Caco-2 (cell line): ENCODE measurements at regions not wholly inside any gene's neighbourhood (a gene's known extent, or its start where the extent isn't known, plus 50 kb on each side); places are given as distances from the start of the nearest gene placed in this dataset.

Experiments
- BruUV-seq: library from RNA; stranded (reverse); fragments of 400-500 nt; replicated peaks from 2 replicates; lab custom pipeline; 2021; lab: Mats Ljungman, UMichigan
- CTCF ChIA-PET: fragments of 300-600 bp; sonication (Branson Sonifier 250); formaldehyde crosslinking; loops from one replicate; lab custom pipeline; 2022; ENCODE audit warnings: antibody characterized with exemption; lab: Charles Lee
- POLR2A ChIA-PET: fragments of 300-600 bp; sonication (Branson Sonifier 250); formaldehyde crosslinking; loops from one replicate; lab custom pipeline; 2022; ENCODE audit warnings: antibody characterized with exemption; lab: Charles Lee
- DNase-seq, 2 experiments: peaks; one replicate each; pipeline versions ENCODE4 v3.0.0 to v3.0.0-alpha.2; 2020 to 2022
- H3K27me3 ChIP-seq: replicated peaks from 2 replicates; pipeline ENCODE4 v1.6.0; 2011; ENCODE audit warnings: low read length; ENCODE audit not compliant: control insufficient read depth, insufficient read depth
- H3K36me3 ChIP-seq: 2 replicates; pipeline ENCODE4 v1.5.1; 2011; ENCODE audit warnings: low read length; ENCODE audit not compliant: control insufficient read depth, insufficient read depth
- H3K4me1 ChIP-seq: fragments of 250-450 bp; sonication (Bioruptor Pico); 2 replicates; pipeline ENCODE4 v1.5.1; 2020; ENCODE audit warnings: mild to moderate bottlenecking
- H3K4me3 ChIP-seq: 2 replicates; pipeline ENCODE4 v1.5.1; 2011; ENCODE audit warnings: low read depth, mild to moderate bottlenecking, control low read depth, low read length
- H3K9me3 ChIP-seq: fragments of 250-450 bp; sonication (Bioruptor Pico); 2 replicates; pipeline ENCODE4 v1.5.1; 2020; ENCODE audit warnings: mild to moderate bottlenecking, moderate library complexity
- H3K27ac Mint-ChIP-seq: one replicate; pipeline ENCODE4 v1.8.0; 2022; ENCODE audit warnings: mixed read lengths; ENCODE audit not compliant: unreplicated experiment
- H3K27me3 Mint-ChIP-seq: one replicate; pipeline ENCODE4 v1.8.0; 2022; ENCODE audit warnings: mixed read lengths; ENCODE audit not compliant: insufficient read depth, unreplicated experiment
- H3K36me3 Mint-ChIP-seq: one replicate; pipeline ENCODE4 v1.8.0; 2022; ENCODE audit warnings: mild to moderate bottlenecking, mixed read lengths; ENCODE audit not compliant: insufficient read depth, unreplicated experiment
- H3K4me1 Mint-ChIP-seq: one replicate; pipeline ENCODE4 v1.8.0; 2022; ENCODE audit warnings: low read depth, mixed read lengths; ENCODE audit not compliant: unreplicated experiment
- H3K4me3 Mint-ChIP-seq: one replicate; pipeline ENCODE4 v1.8.0; 2022; ENCODE audit warnings: mild to moderate bottlenecking, moderate library complexity, mixed read lengths; ENCODE audit not compliant: unreplicated experiment
- H3K9me3 Mint-ChIP-seq: one replicate; pipeline ENCODE4 v1.8.0; 2022; ENCODE audit warnings: mixed read lengths; ENCODE audit not compliant: unreplicated experiment
- CTCF ChIP-seq, 2 experiments: fragments of 200-600 bp in 1 of 2; IDR thresholded peaks; 1 replicate in 1 of 2; 2 replicates in 1 of 2; pipeline versions ENCODE4 v1.5.1 to v1.8.0; 2011 to 2022; ENCODE audit warnings: antibody characterized with exemption in 1 of 2, control low read depth in 1 of 2, inconsistent platforms in 1 of 2, low read depth in 1 of 2, low read length in 1 of 2, mild to moderate bottlenecking in 1 of 2, moderate library complexity in 1 of 2; ENCODE audit not compliant: insufficient read depth in 1 of 2, severe bottlenecking in 1 of 2, unreplicated experiment in 1 of 2
- intact Hi-C: fragments of 100-400 bp; cut with micrococcal nuclease; formaldehyde crosslinking; loops from one replicate; pipeline ENCODE4 v1.10.0; 2022; ENCODE audit not compliant: unreplicated experiment

- H3K27ac Mint-ChIP-seq: no peak overlapping the region
- POLR2A ChIA-PET: no interaction called here
- no peak overlapping the region for H3K4me3 ChIP-seq
- no peaks in the 10 kb centered on the region for H3K4me1 ChIP-seq
- DNase-seq: no peak
- no peak overlapping the region for H3K4me3 Mint-ChIP-seq
- H3K36me3 Mint-ChIP-seq: no peaks in the 10 kb centered on the region
- no peaks in the 10 kb centered on the region for H3K4me1 Mint-ChIP-seq
- no peaks in the 10 kb centered on the region for H3K9me3 ChIP-seq
- H3K9me3 Mint-ChIP-seq: no peaks in the 10 kb centered on the region
- no peaks in the 10 kb centered on the region for H3K36me3 ChIP-seq
- TF ChIP-seq CTCF (IDR thresholded peaks at IDR 0.05; ENCODE audit: insufficient read depth in 1 of 2, low read depth in 1 of 2, low read length in 1 of 2, severe bottlenecking in 1 of 2, unreplicated experiment in 1 of 2): no peak
- no TSS peak for BruUV-seq
- H3K27me3 Mint-ChIP-seq: peaks cover 7% of the 10 kb centered on the region
- CTCF ChIA-PET: no interaction called here
- intact Hi-C loops: no loop called here
- H3K27me3 ChIP-seq: no peaks in the 10 kb centered on the region; the same call in 1 of the 2 replicates
Observed at GRCh38 chr12:107493135-107493494, 192.5 kb upstream of the PWP1 start.

- H3K4me1 Mint-ChIP-seq: no peaks in the 10 kb centered on the region
- H3K27me3 Mint-ChIP-seq: peaks cover 7% of the 10 kb centered on the region
- Histone ChIP-seq H3K36me3 (no peaks in the 10 kb centered on the region), H3K4me1 (no peaks in the 10 kb centered on the region), H3K27me3 (no peaks in the 10 kb centered on the region; the same call in 1 of the 2 replicates), H3K4me3 (no peak overlapping the region), H3K9me3 (no peaks in the 10 kb centered on the region)
- intact Hi-C loops: no loop called here
- DNase-seq: no peak
- H3K4me3 Mint-ChIP-seq: no peak overlapping the region
- no peak for TF ChIP-seq CTCF (IDR thresholded peaks at IDR 0.05; ENCODE audit: insufficient read depth in 1 of 2, low read depth in 1 of 2, low read length in 1 of 2, severe bottlenecking in 1 of 2, unreplicated experiment in 1 of 2)
- H3K36me3 Mint-ChIP-seq: no peaks in the 10 kb centered on the region
- no peaks in the 10 kb centered on the region for H3K9me3 Mint-ChIP-seq
- CTCF ChIA-PET: no interaction called here
- no TSS peak for BruUV-seq
- H3K27ac Mint-ChIP-seq: no peak overlapping the region
- POLR2A ChIA-PET: no interaction called here
Observed at GRCh38 chr12:107493666-107494065, 191.9 kb upstream of the PWP1 start.

DNA sequence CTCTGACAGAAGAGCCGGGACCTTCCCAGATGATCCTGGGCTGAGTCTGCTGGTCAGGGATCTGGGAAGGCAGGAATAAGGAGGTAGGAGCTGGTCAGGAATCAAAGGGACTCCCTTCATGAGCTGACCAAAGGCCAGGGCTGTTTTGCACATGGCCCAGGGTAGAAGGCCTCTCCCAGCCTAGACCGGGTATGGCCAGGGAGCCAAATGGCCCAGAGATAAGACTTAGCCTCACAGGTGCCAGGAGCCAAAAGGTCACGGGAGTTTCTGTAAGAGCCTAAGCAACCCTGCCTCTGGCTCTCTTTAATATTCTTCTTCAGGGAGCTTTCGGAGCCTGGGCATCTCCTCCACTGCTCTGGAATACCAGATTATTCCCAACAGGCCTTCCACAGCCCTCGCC is 191.3 kb upstream of the PWP1 start:
- TF ChIP-seq CTCF (IDR thresholded peaks at IDR 0.05; ENCODE audit: insufficient read depth in 1 of 2, low read depth in 1 of 2, low read length in 1 of 2, severe bottlenecking in 1 of 2, unreplicated experiment in 1 of 2): no peak

More for the DNA sequence above, 191.3 kb upstream of the PWP1 start:
- DNase-seq: no peak
- Mint-ChIP-seq H3K27me3 (peaks cover 7% of the 10 kb centered on the region), H3K4me3 (no peak overlapping the region), H3K36me3 (no peaks in the 10 kb centered on the region), H3K4me1 (no peaks in the 10 kb centered on the region), H3K9me3 (no peaks in the 10 kb centered on the region), H3K27ac (no peak overlapping the region)
- ChIA-PET CTCF (no interaction called here), POLR2A (no interaction called here)
- no peaks in the 10 kb centered on the region; the same call in 1 of the 2 replicates for H3K27me3 ChIP-seq
- no peaks in the 10 kb centered on the region for H3K9me3 ChIP-seq
- BruUV-seq: no TSS peak
- no peak overlapping the region for H3K4me3 ChIP-seq
- no peaks in the 10 kb centered on the region for H3K36me3 ChIP-seq
- intact Hi-C loops: no loop called here
- no peaks in the 10 kb centered on the region for H3K4me1 ChIP-seq
